AG04450 (cell line): ENCODE measurements at regions not wholly inside any gene's neighbourhood (a gene's known extent, or its start where the extent isn't known, plus 50 kb on each side); places are given as distances from the start of the nearest gene placed in this dataset.

ENCODE experiments used
- CTCF ChIA-PET: fragments of 300-600, 350-600 bp; formaldehyde crosslinking; extraction: SDS; loops from one replicate; lab custom pipeline; 2022; ENCODE audit warnings: antibody characterized with exemption, inconsistent platforms; lab: Charles Lee
- POLR2A ChIA-PET: fragments of 350-600 bp; formaldehyde crosslinking; extraction: SDS; loops from one replicate; lab custom pipeline; 2021; ENCODE audit warnings: antibody characterized with exemption, inconsistent platforms; lab: Yijun Ruan, JAX
- DNase-seq: peaks from one replicate; pipeline ENCODE4 v3.0.0-alpha.2; 2011; ENCODE audit warnings: low read depth, low spot score
- H3K27ac ChIP-seq: one replicate; pipeline ENCODE4 v1.5.1; 2012; ENCODE audit warnings: low read depth, low read length, control low read depth
- H3K27me3 ChIP-seq: one replicate; pipeline ENCODE4 v1.6.0; 2012; ENCODE audit warnings: low read length; ENCODE audit not compliant: control insufficient read depth, insufficient read depth
- H3K4me3 ChIP-seq: 2 replicates; pipeline ENCODE4 v1.5.1; 2011; ENCODE audit warnings: mild to moderate bottlenecking, low read depth, low read length, control low read depth
- H3K9me3 ChIP-seq: 2 replicates; pipeline ENCODE4 v1.5.1; 2012; ENCODE audit warnings: low read length; ENCODE audit not compliant: control insufficient read depth, insufficient read depth
- TF ChIP-seq, protein P1 (sequence below): IDR thresholded peaks from 2 replicates; pipeline ENCODE4 v1.5.1; 2011; ENCODE audit warnings: low read depth, low read length, control low read depth, inconsistent platforms

DNA sequence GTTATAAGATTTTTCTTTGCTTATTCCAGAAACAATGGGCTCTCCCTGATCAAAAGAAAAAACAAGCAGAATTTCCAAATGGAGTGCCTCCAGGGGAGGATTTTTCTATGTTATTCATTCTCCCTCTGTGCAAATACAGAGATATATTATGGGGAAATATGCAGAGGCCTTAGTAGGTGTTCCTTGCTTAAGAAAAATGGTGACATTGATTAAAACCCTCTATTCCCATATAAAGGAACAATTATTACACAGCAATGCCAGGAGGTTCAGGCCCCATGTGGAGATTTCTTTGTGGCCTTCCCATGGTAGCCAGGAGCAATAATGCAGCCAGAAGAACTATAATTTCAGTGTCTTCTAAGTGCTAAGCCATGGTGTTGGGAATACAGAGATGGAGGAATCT lies 255.9 kb upstream of the CXCR4 start:
- Histone ChIP-seq H3K9me3 (no peaks in the 10 kb centered on the region), H3K4me3 (no peak overlapping the region), H3K27ac (no peak overlapping the region), H3K27me3 (no peaks in the 10 kb centered on the region)
- no peak for DNase-seq
- TF ChIP-seq, protein P1, sequence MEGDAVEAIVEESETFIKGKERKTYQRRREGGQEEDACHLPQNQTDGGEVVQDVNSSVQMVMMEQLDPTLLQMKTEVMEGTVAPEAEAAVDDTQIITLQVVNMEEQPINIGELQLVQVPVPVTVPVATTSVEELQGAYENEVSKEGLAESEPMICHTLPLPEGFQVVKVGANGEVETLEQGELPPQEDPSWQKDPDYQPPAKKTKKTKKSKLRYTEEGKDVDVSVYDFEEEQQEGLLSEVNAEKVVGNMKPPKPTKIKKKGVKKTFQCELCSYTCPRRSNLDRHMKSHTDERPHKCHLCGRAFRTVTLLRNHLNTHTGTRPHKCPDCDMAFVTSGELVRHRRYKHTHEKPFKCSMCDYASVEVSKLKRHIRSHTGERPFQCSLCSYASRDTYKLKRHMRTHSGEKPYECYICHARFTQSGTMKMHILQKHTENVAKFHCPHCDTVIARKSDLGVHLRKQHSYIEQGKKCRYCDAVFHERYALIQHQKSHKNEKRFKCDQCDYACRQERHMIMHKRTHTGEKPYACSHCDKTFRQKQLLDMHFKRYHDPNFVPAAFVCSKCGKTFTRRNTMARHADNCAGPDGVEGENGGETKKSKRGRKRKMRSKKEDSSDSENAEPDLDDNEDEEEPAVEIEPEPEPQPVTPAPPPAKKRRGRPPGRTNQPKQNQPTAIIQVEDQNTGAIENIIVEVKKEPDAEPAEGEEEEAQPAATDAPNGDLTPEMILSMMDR, result no peak
- ChIA-PET CTCF (no interaction called here), POLR2A (no interaction called here)

DNA sequence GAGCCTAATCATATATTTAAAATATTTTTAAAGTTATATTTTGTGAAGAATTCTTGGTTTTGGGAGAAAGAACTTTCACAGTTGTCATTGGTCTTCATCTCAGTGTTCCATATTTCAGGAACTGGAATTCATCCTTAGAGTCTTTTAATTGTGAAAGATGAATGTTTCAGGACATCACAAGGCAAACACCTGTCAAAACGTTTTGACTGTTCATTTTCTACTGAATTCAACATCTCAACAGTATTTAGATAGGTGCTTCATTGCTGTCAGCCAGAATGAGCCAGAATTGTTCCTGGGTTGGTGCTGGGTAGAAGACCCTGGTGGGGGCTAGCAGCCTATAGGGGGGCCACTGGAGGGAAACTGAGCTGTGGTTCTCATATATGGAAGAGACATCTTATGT lies 255.1 kb upstream of the CXCR4 start:
- Histone ChIP-seq H3K9me3 (no peaks in the 10 kb centered on the region), H3K27me3 (no peaks in the 10 kb centered on the region), H3K27ac (no peak overlapping the region), H3K4me3 (no peak overlapping the region)
- DNase-seq, result no peak
- POLR2A ChIA-PET, result no interaction called here
- TF ChIP-seq, protein P1, result no peak
- CTCF ChIA-PET, result interaction anchor here (1.4 kb wide), 1 partner anchor 459 kb away, joined by 6 read pairs; no protein-coding TSS in a partner anchor

DNA sequence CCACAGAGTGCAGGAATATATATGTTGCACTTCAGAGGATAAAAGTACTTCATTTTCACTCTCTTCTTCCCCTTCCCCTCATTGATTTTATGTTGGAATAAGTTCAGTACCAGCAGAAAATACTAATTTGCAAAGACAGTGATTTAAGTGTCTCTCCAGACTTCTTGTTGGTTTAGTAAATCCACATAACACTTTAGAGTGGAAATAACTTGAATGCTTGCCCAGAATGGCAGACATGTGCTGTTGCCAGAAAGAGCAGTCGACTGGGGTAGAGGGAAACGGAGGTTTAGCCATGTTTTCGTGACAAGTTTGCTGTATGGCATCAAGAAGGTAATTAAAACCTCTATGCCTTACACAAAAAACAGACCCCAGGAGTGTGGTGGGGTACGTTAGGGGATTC lies 246.0 kb upstream of the CXCR4 start:
- POLR2A ChIA-PET, result no interaction called here
- Histone ChIP-seq H3K27ac (no peak overlapping the region), H3K9me3 (no peaks in the 10 kb centered on the region), H3K27me3 (no peaks in the 10 kb centered on the region), H3K4me3 (no peak overlapping the region)
- DNase-seq, result no peak
- TF ChIP-seq, protein P1, result no peak
- CTCF ChIA-PET, result no interaction called here

DNA sequence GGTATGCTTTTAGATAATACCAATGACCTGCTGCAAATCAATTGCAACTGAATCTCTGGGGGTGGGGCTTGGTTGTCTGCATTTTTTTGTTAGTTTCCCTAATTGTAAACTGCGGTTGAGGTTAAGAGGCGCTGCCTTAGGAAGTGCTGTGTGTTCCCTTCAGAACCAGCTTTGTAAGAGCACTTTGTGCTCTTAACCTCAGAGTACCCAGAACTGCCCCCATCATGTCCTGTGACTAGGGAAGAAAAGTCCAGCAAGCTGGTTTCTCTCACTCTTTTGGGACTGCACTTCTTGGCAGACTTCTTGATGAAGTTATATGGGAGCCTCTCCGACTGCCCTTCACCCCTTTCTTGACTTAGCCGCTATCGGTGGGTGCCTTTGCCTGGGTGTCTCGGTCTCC lies 245.5 kb upstream of the CXCR4 start:
- Histone ChIP-seq H3K27ac (no peak overlapping the region), H3K27me3 (no peaks in the 10 kb centered on the region), H3K4me3 (no peak overlapping the region), H3K9me3 (no peaks in the 10 kb centered on the region)
- CTCF ChIA-PET, result no interaction called here
- POLR2A ChIA-PET, result no interaction called here
- no peak for DNase-seq
- TF ChIP-seq, protein P1, result no peak

DNA sequence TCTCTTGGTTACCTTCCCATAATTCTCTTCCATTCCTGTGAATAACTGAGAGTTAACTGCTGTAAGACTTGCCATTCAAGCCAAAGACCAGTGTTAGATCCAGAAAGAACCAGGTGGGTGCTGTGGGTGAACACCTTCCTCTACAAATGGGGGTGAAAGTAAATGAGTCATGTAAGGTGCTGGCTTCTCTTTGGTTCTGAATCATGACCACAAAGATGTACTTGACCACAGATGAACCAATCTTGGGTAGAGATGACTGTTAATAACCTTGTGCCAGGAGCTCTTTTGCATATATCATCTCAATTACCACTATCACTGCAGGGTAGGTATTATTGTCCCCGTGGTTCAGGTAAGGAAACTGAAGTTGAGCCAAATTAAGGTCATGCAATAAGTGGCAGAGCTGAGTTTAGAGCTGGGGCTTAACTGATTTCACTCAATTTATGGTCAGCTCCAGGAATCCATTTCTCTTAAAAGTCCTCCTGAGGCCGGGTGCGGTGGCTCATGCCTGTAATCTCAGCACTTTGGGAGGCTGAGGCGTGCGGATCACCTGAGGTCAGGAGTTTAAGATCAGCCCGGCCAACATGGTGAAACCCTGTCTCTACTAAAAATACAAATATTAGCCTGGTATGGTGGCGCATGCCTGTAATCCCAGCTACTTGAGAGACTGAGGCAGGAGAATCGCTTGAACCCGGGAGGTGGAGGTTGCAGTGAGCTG lies 244.9 kb upstream of the CXCR4 start:
- ChIA-PET CTCF (no interaction called here), POLR2A (no interaction called here)
- no peaks in the 10 kb centered on the region for H3K9me3 ChIP-seq
- TF ChIP-seq, protein P1, result no peak
- H3K4me3 ChIP-seq, result no peak overlapping the region
- DNase-seq, result no peak
- no peaks in the 10 kb centered on the region for H3K27me3 ChIP-seq
- H3K27ac ChIP-seq, result no peak overlapping the region
